ENCODE measurements at regions not wholly inside any gene's neighbourhood (a gene's known extent, or its start where the extent isn't known, plus 50 kb on each side); places are given as distances from the start of the nearest gene placed in this dataset.

DNA sequence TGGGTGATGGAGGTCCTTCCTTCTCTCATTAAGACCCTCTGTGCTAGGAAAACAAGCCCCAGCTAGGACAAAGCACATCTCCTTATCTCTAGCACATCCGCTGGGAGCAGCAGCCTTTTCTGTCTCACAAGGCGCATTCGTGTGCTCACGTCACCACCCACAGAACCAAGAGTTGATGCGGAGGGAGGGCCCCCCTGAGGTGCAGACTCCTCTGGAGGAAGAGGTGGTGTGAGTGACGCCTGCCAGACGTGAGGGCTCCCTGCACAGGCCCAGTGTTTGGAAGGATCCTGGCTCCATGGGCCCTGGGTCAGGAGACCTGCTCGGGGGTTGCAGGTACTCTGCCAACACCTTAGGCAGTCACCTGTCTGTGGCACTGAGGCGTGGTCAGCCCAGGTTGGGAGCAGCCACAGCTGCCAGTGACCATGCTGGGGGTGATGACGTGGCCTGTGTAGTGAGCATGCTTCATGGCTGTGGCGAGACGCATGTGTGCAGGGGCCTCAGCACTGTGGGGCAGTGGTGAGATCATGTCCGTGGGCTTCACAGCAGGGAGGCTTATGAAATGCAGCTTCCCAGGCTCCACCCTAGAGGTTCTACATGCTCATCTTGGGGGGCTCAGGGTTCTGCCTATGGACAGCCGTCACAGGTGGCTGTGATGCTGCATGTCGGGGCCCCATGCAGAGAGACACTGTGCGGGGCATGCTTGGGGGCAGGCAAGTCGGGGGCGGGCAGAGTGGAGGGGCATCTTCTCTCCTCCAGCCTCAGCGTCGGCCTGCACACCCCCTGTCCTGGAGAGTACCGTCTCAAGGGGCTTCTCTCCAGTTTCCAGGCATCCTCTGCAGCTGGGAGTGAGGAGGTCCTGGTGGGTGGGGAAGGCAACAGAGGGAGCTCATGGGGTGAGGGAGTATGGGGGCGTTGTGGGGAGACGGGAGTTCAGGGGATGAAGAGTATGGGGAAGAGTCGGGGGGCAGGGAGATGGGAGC is 56.2 kb upstream of the DPYSL4 start:
- Mint-ChIP-seq H3K9me3 (peaks cover 0 to 7% (median 6%) of the 10 kb centered on the region in 3 donors), H3K27me3 (peaks cover 9 to 37% of the 10 kb centered on the region in 2 donors), H3K4me3 (no peak overlapping the region), H3K36me3 (no peaks in the 10 kb centered on the region), H3K4me1 (peaks cover 0 to 2% (median 0%) of the 10 kb centered on the region in 3 donors), H3K27ac (no peak overlapping the region)
- no peaks in the 10 kb centered on the region for H3K4me1 ChIP-seq (ENCODE audit: control insufficient read depth in 1 of 2, extremely low read depth in 1 of 2, insufficient read depth in 2 of 2, low read length in 2 of 2)
- POLR2A ChIA-PET: no interaction called here
- CTCF ChIA-PET: no interaction called here
- no peaks in the 10 kb centered on the region for H3K9me3 ChIP-seq
- H3K27me3 ChIP-seq (replicated peaks in 1 of 2; ENCODE audit: control insufficient read depth in 2 of 2, extremely low read depth in 1 of 2, insufficient read depth in 2 of 2, low read length in 1 of 2): peaks cover 0 to 56% of the 10 kb centered on the region in 2 experiments
- DNase-seq: no peak
- H3K36me3 ChIP-seq (ENCODE audit: control insufficient read depth in 2 of 2, extremely low read depth in 1 of 2, insufficient read depth in 1 of 2, low read length in 1 of 2): no peaks in the 10 kb centered on the region
- WGBS (ENCODE audit: insufficient coverage): 84% methylated on average over 19 of the region's 24 CpGs
- H3K4me3 ChIP-seq (ENCODE audit: control insufficient read depth in 1 of 2, extremely low read depth in 1 of 2, low read length in 1 of 2): no peak overlapping the region
- no peak for ATAC-seq (replicated peaks in 1 of 4)
- no peak overlapping the region for H3K27ac ChIP-seq (ENCODE audit: low read length)

DNA sequence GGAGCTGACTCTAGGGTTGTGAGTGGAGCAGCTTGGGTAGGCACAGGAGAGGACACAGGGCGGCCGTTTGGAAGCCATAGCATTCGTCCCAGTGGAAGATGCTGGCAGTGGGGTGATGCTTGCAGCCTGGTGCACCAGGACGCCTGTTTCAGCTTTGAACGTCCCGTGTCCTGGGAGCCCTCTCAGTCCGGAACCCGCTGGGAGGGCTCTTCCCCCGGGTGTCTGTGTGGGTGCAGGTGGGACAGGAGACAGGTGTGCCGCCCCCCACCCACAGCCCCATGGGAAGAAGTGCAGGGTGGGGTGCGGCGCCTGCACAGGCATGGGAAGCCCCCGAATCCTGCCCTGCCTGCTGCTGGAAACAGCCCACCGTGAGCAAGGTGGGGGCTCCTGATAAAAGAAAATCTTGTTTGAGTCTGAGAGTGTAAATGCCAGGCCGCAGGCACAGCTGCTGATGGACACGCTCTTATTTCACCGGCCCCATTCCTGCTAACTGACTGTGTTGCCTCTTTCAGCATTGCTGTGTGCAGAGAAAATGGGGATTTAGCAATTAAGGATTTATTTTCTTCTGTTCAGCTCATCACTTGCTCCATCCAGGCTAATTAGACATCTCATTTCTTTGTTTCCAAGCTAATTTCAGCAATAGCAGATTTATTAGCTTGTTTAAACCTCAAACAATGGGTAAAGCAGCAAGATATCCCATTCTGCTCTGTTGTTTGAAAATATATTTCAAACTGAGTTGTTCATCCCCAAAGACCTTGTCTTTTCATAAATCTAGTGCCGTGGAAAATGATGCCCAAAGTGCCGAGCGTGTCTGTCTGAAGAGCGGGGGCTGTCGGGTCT is 54.9 kb upstream of the DPYSL4 start:
- Mint-ChIP-seq H3K4me3 (no peak overlapping the region), H3K9me3 (peaks cover 0 to 7% (median 6%) of the 10 kb centered on the region in 3 donors), H3K27me3 (peaks cover 9 to 37% of the 10 kb centered on the region in 2 donors), H3K4me1 (peaks cover 0 to 2% (median 0%) of the 10 kb centered on the region in 3 donors), H3K36me3 (no peaks in the 10 kb centered on the region), H3K27ac (no peak overlapping the region)
- DNase-seq (no peak), ATAC-seq (replicated peaks in 1 of 4) (no peak)
- peaks cover 0 to 57% of the 10 kb centered on the region in 2 experiments for H3K27me3 ChIP-seq (replicated peaks in 1 of 2; ENCODE audit: control insufficient read depth in 2 of 2, extremely low read depth in 1 of 2, insufficient read depth in 2 of 2, low read length in 1 of 2)
- no peak overlapping the region for H3K27ac ChIP-seq (ENCODE audit: low read length)
- ChIA-PET POLR2A (no interaction called here), CTCF (no interaction called here)
- H3K9me3 ChIP-seq: no peaks in the 10 kb centered on the region
- H3K36me3 ChIP-seq (ENCODE audit: control insufficient read depth in 2 of 2, extremely low read depth in 1 of 2, insufficient read depth in 1 of 2, low read length in 1 of 2): no peaks in the 10 kb centered on the region
- H3K4me1 ChIP-seq (ENCODE audit: control insufficient read depth in 1 of 2, extremely low read depth in 1 of 2, insufficient read depth in 2 of 2, low read length in 2 of 2): no peaks in the 10 kb centered on the region
- 70% methylated on average over 13 of the region's 22 CpGs for WGBS (ENCODE audit: insufficient coverage)
- H3K4me3 ChIP-seq (ENCODE audit: control insufficient read depth in 1 of 2, extremely low read depth in 1 of 2, low read length in 1 of 2): no peak overlapping the region

DNA sequence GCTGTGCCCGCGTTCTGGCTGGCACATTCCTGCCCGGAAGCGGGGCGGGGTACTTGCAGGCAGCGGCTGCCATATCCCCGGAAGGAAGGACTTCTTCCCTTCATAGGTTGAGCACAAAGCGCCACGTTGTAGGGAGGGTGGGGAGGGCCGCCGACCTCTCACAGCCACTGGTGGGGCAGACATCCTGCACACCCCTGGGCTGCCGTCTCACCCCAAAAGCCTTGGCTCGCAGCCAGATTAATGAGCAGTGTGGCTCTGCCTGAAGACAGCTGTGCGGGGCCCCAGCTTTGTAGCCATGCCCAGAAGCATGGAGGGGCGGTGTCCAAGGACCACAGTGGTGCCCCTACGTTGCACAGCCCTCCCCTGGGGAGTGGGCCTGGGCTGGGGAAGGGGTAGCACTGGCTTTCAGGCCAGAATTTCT is 54.3 kb upstream of the DPYSL4 start:
- H3K36me3 Mint-ChIP-seq: no peaks in the 10 kb centered on the region
- WGBS (ENCODE audit: insufficient coverage): 63% methylated on average over 7 of the region's 16 CpGs
- Histone ChIP-seq H3K27ac (ENCODE audit: low read length) (no peak overlapping the region), H3K36me3 (ENCODE audit: control insufficient read depth in 2 of 2, extremely low read depth in 1 of 2, insufficient read depth in 1 of 2, low read length in 1 of 2) (no peaks in the 10 kb centered on the region), H3K9me3 (no peaks in the 10 kb centered on the region), H3K27me3 (replicated peaks in 1 of 2; ENCODE audit: control insufficient read depth in 2 of 2, extremely low read depth in 1 of 2, insufficient read depth in 2 of 2, low read length in 1 of 2) (peaks cover 0 to 57% of the 10 kb centered on the region in 2 experiments), H3K4me1 (ENCODE audit: control insufficient read depth in 1 of 2, extremely low read depth in 1 of 2, insufficient read depth in 2 of 2, low read length in 2 of 2) (no peaks in the 10 kb centered on the region), H3K4me3 (ENCODE audit: control insufficient read depth in 1 of 2, extremely low read depth in 1 of 2, low read length in 1 of 2) (no peak overlapping the region)
- no peak for DNase-seq
- CTCF ChIA-PET: no interaction called here
- ATAC-seq (replicated peaks in 1 of 4): no peak
- no peak overlapping the region for H3K4me3 Mint-ChIP-seq
- POLR2A ChIA-PET: no interaction called here
- peaks cover 0 to 7% (median 6%) of the 10 kb centered on the region in 3 donors for H3K9me3 Mint-ChIP-seq
- H3K27me3 Mint-ChIP-seq: peaks cover 9 to 37% of the 10 kb centered on the region in 2 donors
- no peak overlapping the region for H3K27ac Mint-ChIP-seq
- H3K4me1 Mint-ChIP-seq: peaks cover 0 to 2% (median 0%) of the 10 kb centered on the region in 3 donors

DNA sequence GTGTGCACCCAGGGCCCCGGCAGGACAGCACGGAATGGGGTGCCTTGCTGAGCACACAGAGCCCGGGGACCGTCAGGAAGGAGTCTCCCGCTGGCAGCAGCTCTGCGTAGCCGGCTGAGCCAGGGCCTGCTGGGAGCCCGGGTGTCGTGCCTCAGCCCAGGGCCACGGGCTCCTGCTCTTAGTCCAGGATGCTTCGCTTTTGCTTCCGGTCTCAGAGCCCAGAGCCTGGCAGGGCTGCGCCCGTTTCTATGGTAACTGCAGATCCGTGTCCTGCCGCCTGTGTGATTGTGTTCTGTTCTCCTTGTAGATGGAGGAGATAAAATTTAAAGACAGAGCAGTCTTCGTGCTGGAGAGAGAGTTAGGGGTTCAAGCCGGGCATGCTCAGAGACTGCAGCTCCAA is 53.7 kb upstream of the DPYSL4 start:
- no peak for ATAC-seq (replicated peaks in 1 of 4)
- H3K4me1 Mint-ChIP-seq: peaks cover 0 to 2% (median 0%) of the 10 kb centered on the region in 3 donors
- H3K36me3 Mint-ChIP-seq: no peaks in the 10 kb centered on the region
- no peak overlapping the region for H3K27ac ChIP-seq (ENCODE audit: low read length)
- no peaks in the 10 kb centered on the region for H3K9me3 ChIP-seq
- H3K27me3 Mint-ChIP-seq: peaks cover 9 to 37% of the 10 kb centered on the region in 2 donors
- no peak overlapping the region for H3K4me3 ChIP-seq (ENCODE audit: control insufficient read depth in 1 of 2, extremely low read depth in 1 of 2, low read length in 1 of 2)
- ChIA-PET POLR2A (no interaction called here), CTCF (no interaction called here)
- peaks cover 0 to 60% of the 10 kb centered on the region in 2 experiments for H3K27me3 ChIP-seq (replicated peaks in 1 of 2; ENCODE audit: control insufficient read depth in 2 of 2, extremely low read depth in 1 of 2, insufficient read depth in 2 of 2, low read length in 1 of 2)
- no peaks in the 10 kb centered on the region for H3K36me3 ChIP-seq (ENCODE audit: control insufficient read depth in 2 of 2, extremely low read depth in 1 of 2, insufficient read depth in 1 of 2, low read length in 1 of 2)
- DNase-seq: no peak
- H3K4me3 Mint-ChIP-seq: no peak overlapping the region
- 58% methylated on average over 18 of the region's 18 CpGs for WGBS (ENCODE audit: insufficient coverage)
- peaks cover 0 to 6% (median 5%) of the 10 kb centered on the region in 3 donors for H3K9me3 Mint-ChIP-seq
- H3K27ac Mint-ChIP-seq: no peak overlapping the region
- H3K4me1 ChIP-seq (ENCODE audit: control insufficient read depth in 1 of 2, extremely low read depth in 1 of 2, insufficient read depth in 2 of 2, low read length in 2 of 2): no peaks in the 10 kb centered on the region

DNA sequence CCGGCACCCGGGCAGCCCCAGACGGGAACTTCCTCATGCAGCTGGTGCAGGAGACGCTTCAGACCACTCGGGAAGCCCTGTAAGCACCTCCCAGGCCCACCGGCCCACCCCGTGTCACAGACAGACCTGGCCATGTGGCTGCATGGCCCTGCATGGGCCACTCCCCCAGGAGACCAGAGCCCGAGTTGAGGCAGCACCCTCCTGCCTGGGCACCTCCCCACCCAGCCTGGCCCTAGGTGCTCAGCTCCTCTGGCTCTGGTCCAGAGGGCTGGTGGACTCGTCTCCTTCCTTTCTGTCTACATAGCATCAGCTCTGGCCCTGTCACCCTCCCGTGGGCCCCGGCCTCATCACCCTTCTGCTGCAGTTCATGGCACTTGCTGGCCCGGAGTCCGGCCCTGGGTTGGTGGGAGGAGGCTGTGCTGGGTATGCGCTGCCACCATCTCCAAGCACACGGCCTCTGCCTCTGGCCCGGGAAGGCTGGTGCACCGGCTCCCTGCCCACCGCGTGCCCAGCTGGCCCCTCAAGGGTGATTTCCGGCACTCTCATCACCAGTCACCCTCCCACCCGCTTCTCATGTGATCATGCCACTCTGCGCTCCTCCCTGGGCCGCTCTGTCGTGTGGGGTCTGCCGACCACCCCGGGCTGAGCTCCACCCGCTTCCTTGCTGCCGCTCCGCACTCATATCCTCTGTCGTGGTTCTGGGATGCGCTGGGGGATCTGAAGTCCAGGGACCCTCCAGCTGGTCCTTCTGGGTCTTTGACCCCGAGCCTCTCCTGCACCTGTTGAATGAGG is 53.1 kb upstream of the DPYSL4 start:
- CTCF ChIA-PET: interaction anchor here in 1 of 2 donors (0.6 kb wide), 1 partner anchor 248 kb away, joined by 12 read pairs; no protein-coding TSS in a partner anchor
- H3K27me3 Mint-ChIP-seq: peaks cover 9 to 37% of the 10 kb centered on the region in 2 donors
- no peaks in the 10 kb centered on the region for H3K4me1 ChIP-seq (ENCODE audit: control insufficient read depth in 1 of 2, extremely low read depth in 1 of 2, insufficient read depth in 2 of 2, low read length in 2 of 2)
- H3K27me3 ChIP-seq (replicated peaks in 1 of 2; ENCODE audit: control insufficient read depth in 2 of 2, extremely low read depth in 1 of 2, insufficient read depth in 2 of 2, low read length in 1 of 2): peaks cover 0 to 60% of the 10 kb centered on the region in 2 experiments
- no peaks in the 10 kb centered on the region for H3K36me3 ChIP-seq (ENCODE audit: control insufficient read depth in 2 of 2, extremely low read depth in 1 of 2, insufficient read depth in 1 of 2, low read length in 1 of 2)
- no peak for DNase-seq
- H3K9me3 Mint-ChIP-seq: peaks cover 0 to 3% (median 0%) of the 10 kb centered on the region in 3 donors
- H3K4me3 Mint-ChIP-seq: no peak overlapping the region
- H3K4me3 ChIP-seq (ENCODE audit: control insufficient read depth in 1 of 2, extremely low read depth in 1 of 2, low read length in 1 of 2): no peak overlapping the region
- H3K4me1 Mint-ChIP-seq: peaks cover 0 to 2% (median 0%) of the 10 kb centered on the region in 3 donors
- 63% methylated on average over 24 of the region's 32 CpGs for WGBS (ENCODE audit: insufficient coverage)
- H3K27ac ChIP-seq (ENCODE audit: low read length): no peak overlapping the region
- H3K36me3 Mint-ChIP-seq: no peaks in the 10 kb centered on the region
- no peak overlapping the region for H3K27ac Mint-ChIP-seq
- no peaks in the 10 kb centered on the region for H3K9me3 ChIP-seq
- POLR2A ChIA-PET: no interaction called here
- ATAC-seq (replicated peaks in 1 of 4): no peak
